GM15510 (cell line): ENCODE measurements at regions not wholly inside any gene's neighbourhood (a gene's known extent, or its start where the extent isn't known, plus 50 kb on each side); places are given as distances from the start of the nearest gene placed in this dataset.

Experiments
- POLR2A ChIP-seq: IDR thresholded peaks from 3 replicates; pipeline ENCODE4 v1.6.1; 2011; ENCODE audit warnings: borderline replicate concordance; ENCODE audit not compliant: insufficient read length; ENCODE audit errors: extremely low read depth

- no peak for TF ChIP-seq POLR2A
Measured at GRCh38 chr12:65721541-65722190, 102.6 kb upstream of the HMGA2 start.

DNA sequence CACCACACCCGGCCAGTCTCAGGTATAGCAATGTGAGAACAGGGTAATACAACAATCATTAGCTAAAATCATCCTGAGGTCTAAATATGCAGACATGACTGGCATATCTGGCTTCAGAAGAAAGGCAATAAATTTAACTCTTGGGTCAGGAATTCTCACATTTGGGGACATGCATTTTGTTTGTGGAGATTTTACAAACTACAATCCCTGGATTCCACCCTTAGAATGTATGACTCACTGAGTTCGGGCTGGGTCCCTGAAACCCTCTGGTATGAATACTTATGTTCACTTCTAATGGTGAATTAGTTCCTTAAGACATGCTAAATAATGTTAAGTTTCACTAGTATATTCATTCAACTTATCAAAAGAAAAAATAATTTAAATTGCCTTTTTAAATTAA is 98.9 kb upstream of the HMGA2 start:
- no peak for TF ChIP-seq POLR2A

DNA sequence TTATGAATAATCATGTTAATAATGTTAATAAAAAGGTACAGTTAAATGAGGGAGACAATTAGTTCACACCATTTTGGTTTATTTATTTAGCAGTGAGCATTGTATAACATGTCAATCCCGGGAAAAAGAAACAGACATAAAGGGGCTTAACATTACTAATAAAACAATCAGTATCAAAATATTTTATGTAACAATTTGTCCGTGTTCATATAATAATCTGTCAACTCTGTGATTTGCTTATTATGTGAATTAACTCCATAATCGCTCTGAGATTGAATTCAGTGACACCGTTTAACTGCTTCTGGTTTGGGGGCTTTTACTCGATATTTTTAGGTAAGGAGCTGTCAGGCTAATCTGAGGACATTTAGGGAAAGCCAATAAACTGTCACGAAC is 95.8 kb upstream of the HMGA2 start:
- no peak for TF ChIP-seq POLR2A

DNA sequence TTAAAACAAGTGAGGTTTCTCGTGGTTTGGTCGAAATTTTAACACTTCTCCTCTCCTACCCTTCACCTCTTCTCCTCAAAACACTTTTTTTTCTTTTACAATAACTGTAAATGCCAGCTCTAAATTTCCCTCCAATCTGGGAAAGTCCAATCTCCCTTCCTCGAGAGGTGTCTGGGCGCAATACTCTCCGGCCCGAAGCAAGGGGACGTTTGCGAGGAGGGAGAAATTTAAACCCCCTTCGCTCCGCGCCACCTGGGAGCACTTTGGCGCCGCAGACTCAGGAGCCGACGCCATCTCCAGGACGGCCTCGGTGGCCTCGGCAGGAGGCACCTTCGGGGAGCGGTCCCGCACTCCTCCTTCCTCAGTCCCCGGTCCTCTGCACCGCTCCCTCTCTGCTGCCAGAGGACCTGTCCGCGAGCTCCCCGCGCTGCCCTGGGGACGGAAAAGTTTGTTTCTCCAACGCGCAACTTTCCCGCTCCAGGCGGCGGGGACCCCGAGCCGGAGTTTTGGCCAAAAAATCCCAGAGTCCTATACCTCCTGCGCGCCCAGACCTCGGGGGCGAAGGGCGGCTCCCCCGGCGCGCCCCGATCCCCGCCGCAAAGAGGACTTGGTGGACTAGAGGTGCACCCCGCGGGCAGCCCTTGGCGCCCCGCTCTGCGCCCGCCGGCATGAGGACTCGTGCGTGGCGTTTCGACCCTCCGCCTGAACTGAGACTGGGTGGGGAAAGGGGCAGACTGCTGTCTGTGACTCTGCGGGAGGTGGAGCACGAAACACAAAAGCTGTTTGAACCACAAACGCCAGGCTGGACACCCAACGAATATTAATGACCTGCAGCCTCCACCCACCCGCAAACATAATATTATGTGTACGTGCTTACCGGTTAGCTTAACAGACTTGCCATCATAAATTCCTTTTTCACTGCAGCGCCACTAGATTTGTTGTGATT is 95.2 kb upstream of the HMGA2 start:
- no peak for TF ChIP-seq POLR2A

DNA sequence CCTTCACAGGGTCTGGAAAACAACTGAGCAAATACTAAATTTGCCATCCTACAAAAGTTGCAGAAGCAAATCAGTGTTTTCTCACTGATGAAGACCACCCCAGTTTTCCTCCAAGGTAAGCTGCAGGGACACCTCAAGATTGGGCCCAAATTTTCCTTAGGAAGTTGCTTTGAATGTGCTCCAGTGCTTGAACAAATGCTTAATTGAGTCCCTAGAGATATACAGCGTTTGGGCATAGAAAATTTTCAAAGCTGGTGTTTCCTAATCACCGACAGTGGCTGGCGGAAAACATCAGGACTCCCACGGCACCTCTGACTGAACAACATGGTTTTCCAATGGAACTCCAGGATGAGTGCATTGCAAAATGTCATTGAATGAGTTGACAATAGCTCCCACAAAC is 92.5 kb upstream of the HMGA2 start:
- no peak for TF ChIP-seq POLR2A

DNA sequence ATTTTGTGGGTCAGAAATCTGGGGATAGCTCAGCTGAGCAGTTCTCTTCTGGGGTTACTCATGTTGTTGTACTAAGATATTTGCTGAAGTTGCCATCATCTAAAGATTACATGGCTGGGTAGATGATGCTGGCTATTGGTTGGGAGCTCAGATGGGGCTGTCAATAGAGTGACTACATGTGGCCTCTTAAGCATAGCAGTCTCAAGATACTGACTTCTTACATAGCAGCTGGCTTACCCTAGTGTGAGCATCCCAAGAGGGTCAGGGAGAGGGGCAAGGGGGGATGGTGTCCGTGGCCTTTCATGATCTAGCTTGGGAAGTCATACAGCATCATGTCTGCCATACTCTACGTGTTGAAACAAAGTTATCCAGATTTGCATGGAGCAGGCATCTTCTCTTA is 90.1 kb upstream of the HMGA2 start:
- no peak for TF ChIP-seq POLR2A

GRCh38 chr12:65739606-65740005 is 84.7 kb upstream of the HMGA2 start:
- TF ChIP-seq POLR2A: no peak

DNA sequence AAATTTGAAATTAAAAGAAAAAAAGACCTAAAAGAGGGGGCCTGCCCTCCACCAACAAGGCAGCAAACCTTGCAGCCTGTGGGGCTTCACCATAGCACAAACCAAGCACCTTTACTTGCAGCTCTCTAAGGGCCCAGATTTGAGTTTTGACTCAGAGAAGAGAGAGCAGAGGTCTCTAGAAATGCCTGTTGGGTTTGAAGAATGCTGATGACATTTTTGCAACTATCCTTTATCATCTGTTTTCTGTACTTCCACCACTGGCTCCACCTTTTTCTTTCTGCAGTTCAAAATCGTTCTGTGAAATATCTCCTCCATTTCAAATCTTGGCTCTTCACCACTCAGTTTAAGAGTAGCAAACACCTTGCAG is 83.8 kb upstream of the HMGA2 start:
- no peak for TF ChIP-seq POLR2A

- TF ChIP-seq POLR2A: peak; percentile 27
Measured at GRCh38 chr12:65740873-65741600, 83.2 kb upstream of the HMGA2 start.

GRCh38 chr12:65741656-65742017 is 82.6 kb upstream of the HMGA2 start:
- no peak for TF ChIP-seq POLR2A

DNA sequence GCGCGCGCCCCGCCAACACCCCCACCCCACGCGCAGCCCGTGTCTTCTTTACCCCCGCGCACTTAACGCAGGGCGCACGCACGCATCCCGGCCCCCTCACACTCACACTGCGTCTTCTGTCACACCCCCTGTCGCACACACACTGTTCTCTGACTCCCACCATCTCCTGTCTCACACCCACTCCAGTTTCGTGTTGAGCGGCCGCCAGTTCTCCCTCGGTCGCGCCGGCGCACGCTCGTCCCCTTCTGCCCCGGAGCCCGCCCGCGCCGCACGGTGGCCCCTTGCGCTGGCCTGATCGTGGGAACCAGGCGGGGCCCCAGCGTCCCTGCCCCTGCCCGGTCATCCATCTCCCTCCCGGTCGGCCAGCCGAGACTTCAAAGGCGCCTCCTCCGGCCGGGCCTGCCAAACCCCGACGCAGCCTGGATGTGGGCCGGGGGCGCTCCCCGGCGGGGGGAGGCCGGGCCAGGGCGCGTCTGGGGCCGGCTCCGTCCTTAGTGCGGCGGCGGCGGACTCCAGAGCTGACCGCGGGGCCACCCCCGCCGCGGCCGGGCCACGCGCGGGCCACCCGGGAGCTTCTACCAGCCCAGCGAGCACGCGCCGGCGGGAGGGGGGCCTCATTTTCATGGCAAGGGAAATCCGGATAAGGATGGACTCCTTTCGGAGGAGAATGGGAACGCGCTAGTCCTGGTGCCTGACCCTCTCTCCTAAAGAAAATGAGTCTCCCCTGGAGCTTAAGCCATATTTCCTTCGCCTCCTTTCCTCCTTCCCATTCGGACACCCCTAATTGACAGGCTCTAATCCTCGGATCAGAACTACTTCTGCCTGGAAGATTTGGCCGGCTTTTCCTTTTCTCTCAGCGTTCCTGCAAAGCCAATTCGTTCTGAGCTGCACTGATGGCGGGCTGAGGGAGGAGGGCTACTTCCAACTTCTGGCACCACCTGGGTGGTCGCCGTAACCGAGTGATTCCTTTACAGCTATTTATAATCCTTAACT is 82.0 kb upstream of the HMGA2 start:
- no peak for TF ChIP-seq POLR2A

DNA sequence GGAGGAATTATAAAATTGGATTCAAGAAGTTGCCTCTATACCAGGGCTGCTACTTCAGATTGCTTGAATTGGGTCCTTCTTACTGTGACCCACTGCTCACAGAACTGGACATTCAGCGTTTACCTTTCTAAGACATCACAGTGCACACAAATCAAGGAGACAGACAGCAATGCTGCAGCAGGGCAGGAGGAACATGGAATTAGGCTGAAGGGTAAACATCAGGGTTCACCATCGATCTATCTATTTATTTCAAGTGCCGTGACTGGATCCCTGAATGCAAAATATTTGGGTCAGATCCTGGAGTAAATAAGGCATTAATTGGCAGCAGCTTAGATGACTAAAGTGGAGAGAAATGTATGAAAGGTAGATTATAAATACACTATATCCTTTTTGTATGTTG is 76.9 kb upstream of the HMGA2 start:
- no peak for TF ChIP-seq POLR2A

DNA sequence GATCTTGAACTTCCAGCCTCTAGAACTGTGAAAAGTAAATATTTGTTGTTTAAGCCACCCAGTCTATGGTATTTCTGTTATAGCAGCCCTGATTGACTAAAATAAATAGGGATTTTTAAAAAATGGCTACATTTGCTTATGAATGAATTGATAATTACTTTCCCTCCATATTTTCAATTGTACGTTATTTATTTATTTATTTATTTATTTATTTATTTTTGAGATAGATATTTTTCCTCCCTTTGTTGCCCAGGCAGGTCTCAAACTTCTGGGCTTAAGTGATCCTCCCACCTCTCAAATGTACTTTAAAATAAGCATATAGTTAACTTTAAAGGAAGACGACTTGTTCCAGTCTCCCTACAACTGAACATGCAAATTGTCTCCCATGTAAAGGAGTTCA is 76.0 kb upstream of the HMGA2 start:
- no peak for TF ChIP-seq POLR2A

DNA sequence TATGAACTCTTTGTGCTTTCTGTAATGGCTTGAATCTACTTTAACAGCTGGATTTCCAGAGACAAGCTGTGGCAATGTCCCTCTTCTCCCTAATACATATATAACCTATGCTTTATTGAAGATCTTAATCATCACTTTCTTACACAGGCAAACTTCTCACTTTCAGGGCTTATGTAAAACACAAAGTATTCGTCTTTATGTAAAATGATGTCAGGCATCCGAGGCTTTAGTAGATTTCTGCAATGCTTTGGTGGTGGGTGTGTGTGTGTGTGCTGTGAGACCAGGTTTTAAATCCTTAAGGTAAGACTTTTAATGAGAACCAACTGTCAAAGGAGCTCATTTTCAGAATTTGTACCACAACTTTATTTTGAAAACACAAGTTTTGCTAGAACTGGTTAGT is 70.0 kb upstream of the HMGA2 start:
- no peak for TF ChIP-seq POLR2A
